Sigmoid colon (tissue), 4 donors: ENCODE measurements at regions not wholly inside any gene's neighbourhood (a gene's known extent, or its start where the extent isn't known, plus 50 kb on each side); places are given as distances from the start of the nearest gene placed in this dataset.

Experiments
- CTCF ChIP-seq, 4 experiments: fragments of 450-650 bp in 3 of 4; fragments of 200-600 bp in 1 of 4; IDR thresholded peaks; one replicate each; pipeline ENCODE4 v1.5.1; 2016 to 2019; ENCODE audit warnings: antibody characterized with exemption in 4 of 4, mild to moderate bottlenecking in 3 of 4, moderate library complexity in 2 of 4
- EP300 ChIP-seq, 4 donors: sonication (generic); formaldehyde crosslinking; IDR thresholded peaks; one replicate each; pipeline ENCODE4 v1.6.1; 2017; ENCODE audit warnings: antibody characterized with exemption in 4 of 4
- POLR2A ChIP-seq, 2 donors: fragments of 450-650 bp; IDR thresholded peaks; one replicate each; pipeline ENCODE4 v1.6.1; 2016; ENCODE audit warnings: antibody characterized with exemption in 2 of 2, mild to moderate bottlenecking in 2 of 2, moderate library complexity in 2 of 2
- POLR2AphosphoS5 ChIP-seq, 4 donors: sonication (generic); formaldehyde crosslinking; IDR thresholded peaks; one replicate each; pipeline ENCODE4 v1.6.1; 2017; ENCODE audit warnings: antibody characterized with exemption in 4 of 4

- TF ChIP-seq POLR2A (IDR thresholded peaks at IDR 0.05): no peak
- TF ChIP-seq EP300 (IDR thresholded peaks at IDR 0.05): no peak
- TF ChIP-seq CTCF (IDR thresholded peaks at IDR 0.05): no peak
- TF ChIP-seq POLR2AphosphoS5 (IDR thresholded peaks at IDR 0.05): no peak
These were observed 627.7 kb upstream of the AGTR1 start for GRCh38 chr3:148070041-148070440.
